HepG2 (cell line): ENCODE measurements at regions not wholly inside any gene's neighbourhood (a gene's known extent, or its start where the extent isn't known, plus 50 kb on each side); places are given as distances from the start of the nearest gene placed in this dataset.

Experiments used
- ATAC-seq: fragments of 200-7000 bp; cut with Tn5 transposase; 3 replicates; pipeline ENCODE4 v1.9.1; 2020; ENCODE audit warnings: mild to moderate bottlenecking, moderate library complexity
- BruUV-seq: library from RNA; stranded (reverse); fragments of 400-500 nt; replicated peaks from 2 replicates; lab custom pipeline; 2021; lab: Mats Ljungman, UMichigan
- CTCF ChIA-PET: fragments of 300-600 bp; formaldehyde crosslinking; extraction: SDS; loops from one replicate; lab custom pipeline; 2021; ENCODE audit warnings: low total read pairs, inconsistent platforms, low intra/inter-chr PET ratio; lab: Yijun Ruan, JAX
- POLR2A ChIA-PET: fragments of 350-600 bp; sonication (Branson Sonifier 250); formaldehyde crosslinking; loops from one replicate; lab custom pipeline; 2020; ENCODE audit warnings: antibody characterized with exemption, inconsistent platforms; lab: Yijun Ruan, JAX
- DNase-seq: peaks from one replicate; pipeline ENCODE4 v3.0.0-alpha.2; 2015; ENCODE audit warnings: low spot score
- FAIRE-seq: peaks from 3 replicates; lab custom pipeline; 2011; peaks lifted over from hg19 to GRCh38; lab: Jason Lieb, UNC
- H2AFZ ChIP-seq: one replicate; pipeline ENCODE4 v1.6.1; 2011; ENCODE audit warnings: low read length, inconsistent platforms
- H3K27ac ChIP-seq: fragments of 300-600 bp; 3 replicates; pipeline ENCODE4 v1.8.0; 2011; ENCODE audit warnings: mixed run types, mild to moderate bottlenecking, mixed read lengths, low read length, inconsistent platforms; ENCODE audit not compliant: insufficient read depth; ENCODE audit errors: extremely low read length
- H3K27me3 ChIP-seq, 2 experiments: fragments of 200-600 bp in 1 of 2; 2 replicates in 1 of 2; 3 replicates in 1 of 2; pipeline versions ENCODE4 v1.6.0 to v1.8.0; 2011; ENCODE audit warnings: low read length in 2 of 2, mild to moderate bottlenecking in 2 of 2, moderate library complexity in 2 of 2, inconsistent platforms in 1 of 2; ENCODE audit not compliant: insufficient read depth in 2 of 2, control insufficient read depth in 1 of 2
- H3K36me3 ChIP-seq, 2 experiments: fragments of 200-600 bp in 1 of 2; replicated peaks in 1 of 2; 2 replicates in 1 of 2; 3 replicates in 1 of 2; pipeline versions ENCODE4 v1.5.1 to v1.8.0; 2011; ENCODE audit warnings: low read length in 2 of 2, inconsistent platforms in 1 of 2; ENCODE audit not compliant: insufficient read depth in 2 of 2, control insufficient read depth in 1 of 2
- H3K4me1 ChIP-seq: 2 replicates; pipeline ENCODE4 v1.5.1; 2012; ENCODE audit warnings: low read length, inconsistent platforms; ENCODE audit not compliant: insufficient read depth
- H3K4me2 ChIP-seq: 2 replicates; pipeline ENCODE4 v1.6.0; 2011; ENCODE audit warnings: low read depth, low read length, inconsistent platforms
- H3K4me3 ChIP-seq, 3 experiments: fragments of 200-600 bp in 1 of 3; sonication (generic), shearing (Covaris generic) in 1 of 3; replicated peaks in 1 of 3; 2 replicates each; pipeline ENCODE4 v1.5.1; 2011 to 2016; ENCODE audit warnings: low read length in 3 of 3, inconsistent platforms in 2 of 3, low read depth in 2 of 3, mild to moderate bottlenecking in 2 of 3, control low read depth in 1 of 3, mixed read lengths in 1 of 3; ENCODE audit not compliant: insufficient read depth in 1 of 3
- H3K79me2 ChIP-seq: one replicate; pipeline ENCODE4 v1.6.1; 2011; ENCODE audit warnings: low read length, inconsistent platforms; ENCODE audit not compliant: insufficient read depth
- H3K9ac ChIP-seq: 2 replicates; pipeline ENCODE4 v1.6.0; 2011; ENCODE audit warnings: mild to moderate bottlenecking, low read depth, low read length, inconsistent platforms; ENCODE audit not compliant: insufficient read depth
- H3K9me3 ChIP-seq: 2 replicates; pipeline ENCODE4 v1.5.1; 2012; ENCODE audit warnings: mild to moderate bottlenecking, low read length
- H4K20me1 ChIP-seq: 2 replicates; pipeline ENCODE4 v1.6.0; 2011; ENCODE audit warnings: inconsistent platforms, mild to moderate bottlenecking, low read length, moderate library complexity; ENCODE audit not compliant: insufficient read depth
- AHDC1 ChIP-seq: sonication (generic); formaldehyde crosslinking; IDR thresholded peaks from 2 replicates; pipeline ENCODE4 v1.5.1; 2020; ENCODE audit warnings: mild to moderate bottlenecking, missing genetic modification reagents, borderline replicate concordance
- RFXAP ChIP-seq: sonication (generic); formaldehyde crosslinking; IDR thresholded peaks from 2 replicates; pipeline ENCODE4 v1.4.0; 2020; ENCODE audit warnings: missing genetic modification reagents, borderline replicate concordance
- ZNF224 ChIP-seq: sonication (generic); formaldehyde crosslinking; IDR thresholded peaks from 2 replicates; pipeline ENCODE4 v1.5.0; 2020; ENCODE audit warnings: mild to moderate bottlenecking, missing genetic modification reagents
- WGBS: methylation state at CpG from one replicate; pipeline ENCODE4 v1.1.6; 2017; ENCODE audit warnings: low lambda C conversion rate; 5-methylcytosine and 5-hydroxymethylcytosine counted together
- in situ Hi-C: cut with HindIII; loops from 2 replicates; pipeline ENCODE4 v1.10.0; 2017; ENCODE audit warnings: low pct_unique_long_range_greater_than_20kb; ENCODE audit not compliant: extremely low pct_ligation_motif_present
- intact Hi-C: fragments of 100-400 bp; cut with micrococcal nuclease; formaldehyde crosslinking; loops from one replicate; pipeline ENCODE4 v1.10.0; 2022; ENCODE audit not compliant: unreplicated experiment

GRCh38 chr13:56563663-56564062 lies 577.1 kb upstream of the PRR20A start:
- CTCF ChIA-PET: no interaction called here
- intact Hi-C loops: no loop called here
- Histone ChIP-seq H3K4me1 (no peaks in the 10 kb centered on the region), H3K27ac (no peak overlapping the region), H2AFZ (no peak overlapping the region), H3K9ac (no peak overlapping the region), H3K4me3 (no peak overlapping the region), H4K20me1 (no peaks in the 10 kb centered on the region), H3K27me3 (no peaks in the 10 kb centered on the region), H3K79me2 (no peaks in the 10 kb centered on the region), H3K9me3 (peaks cover 49% of the 10 kb centered on the region), H3K36me3 (no peaks in the 10 kb centered on the region), H3K4me2 (no peak overlapping the region)
- BruUV-seq: no TSS peak
- POLR2A ChIA-PET: no interaction called here
- TF ChIP-seq ZNF224: no peak
- TF ChIP-seq RFXAP (CRISPR knock-in tag): no peak
- no peak for TF ChIP-seq AHDC1 (CRISPR knock-in tag)
- in situ Hi-C loops: no loop called here
- 0% methylated on average over 3 of the region's 4 CpGs for WGBS
- ATAC-seq: no peak
- no peak for DNase-seq
- FAIRE-seq: no peak
